Neuronal stem cell (in vitro differentiated cells): ENCODE measurements at regions not wholly inside any gene's neighbourhood (a gene's known extent, or its start where the extent isn't known, plus 50 kb on each side); places are given as distances from the start of the nearest gene placed in this dataset.

Source experiments
- DNase-seq: peaks from one replicate; pipeline ENCODE4 v3.0.0-alpha.2; 2013; ENCODE audit warnings: low spot score
- H2AFZ ChIP-seq: one replicate; pipeline ENCODE4 v1.6.1; 2013; ENCODE audit warnings: mild to moderate bottlenecking, low read length, inconsistent platforms
- H2AK5ac ChIP-seq: 2 replicates; pipeline ENCODE4 v1.6.1; 2013; ENCODE audit warnings: low read depth, mild to moderate bottlenecking, inconsistent platforms, low read length, moderate library complexity, mixed read lengths
- H2BK120ac ChIP-seq: 2 replicates; pipeline ENCODE4 v1.6.1; 2013; ENCODE audit warnings: low read depth, mild to moderate bottlenecking, inconsistent platforms, low read length, moderate library complexity, mixed read lengths
- H2BK12ac ChIP-seq: one replicate; pipeline ENCODE4 v1.6.1; 2013; ENCODE audit warnings: low read length, inconsistent platforms
- H2BK15ac ChIP-seq: 2 replicates; pipeline ENCODE4 v1.6.1; 2013; ENCODE audit warnings: mild to moderate bottlenecking, low read length, inconsistent platforms, mixed read lengths
- H2BK5ac ChIP-seq: one replicate; pipeline ENCODE4 v1.6.1; 2013; ENCODE audit warnings: inconsistent platforms, mild to moderate bottlenecking, low read length, moderate library complexity
- H3K14ac ChIP-seq: one replicate; pipeline ENCODE4 v1.6.1; 2013; ENCODE audit warnings: low read length, inconsistent platforms
- H3K18ac ChIP-seq: 2 replicates; pipeline ENCODE4 v1.6.1; 2013; ENCODE audit warnings: low read length, inconsistent platforms
- H3K23ac ChIP-seq: 2 replicates; pipeline ENCODE4 v1.6.1; 2013; ENCODE audit warnings: low read depth, mild to moderate bottlenecking, mixed read lengths, low read length, inconsistent platforms; ENCODE audit not compliant: poor library complexity
- H3K27ac ChIP-seq: replicated peaks from 3 replicates; pipeline ENCODE4 v1.5.1; 2013; ENCODE audit warnings: low read length, inconsistent platforms
- H3K27me3 ChIP-seq, 3 experiments: 2 replicates each; pipeline ENCODE4 v1.6.1; 2013; ENCODE audit warnings: low read length in 3 of 3, mild to moderate bottlenecking in 2 of 3, inconsistent platforms in 1 of 3, low read depth in 1 of 3, mixed read lengths in 1 of 3, moderate library complexity in 1 of 3; ENCODE audit not compliant: control insufficient read depth in 3 of 3, insufficient read depth in 3 of 3
- H3K36me3 ChIP-seq, 2 donors: replicated peaks in 1 of 2; 2 replicates each; pipeline ENCODE4 v1.6.1; 2013; ENCODE audit warnings: low read length in 2 of 2; ENCODE audit not compliant: control insufficient read depth in 2 of 2, insufficient read depth in 2 of 2
- H3K4ac ChIP-seq: 2 replicates; pipeline ENCODE4 v1.6.1; 2013; ENCODE audit warnings: inconsistent platforms, mild to moderate bottlenecking, low read length, moderate library complexity
- H3K4me1 ChIP-seq, 2 donors: 1 replicate in 1 of 2; 2 replicates in 1 of 2; pipeline ENCODE4 v1.6.1; 2013; ENCODE audit warnings: low read length in 2 of 2, low read depth in 1 of 2; ENCODE audit not compliant: control insufficient read depth in 2 of 2, insufficient read depth in 1 of 2
- H3K4me2 ChIP-seq: one replicate; pipeline ENCODE4 v1.6.1; 2013; ENCODE audit warnings: mild to moderate bottlenecking, low read length, inconsistent platforms; ENCODE audit not compliant: insufficient read depth, poor library complexity, severe bottlenecking
- H3K4me3 ChIP-seq, 2 donors: 2 replicates each; pipeline ENCODE4 v1.5.1; 2013; ENCODE audit warnings: low read length in 2 of 2, mild to moderate bottlenecking in 2 of 2, inconsistent platforms in 1 of 2, moderate library complexity in 1 of 2
- H3K79me1 ChIP-seq: one replicate; pipeline ENCODE4 v1.6.1; 2013; ENCODE audit warnings: low read depth, mild to moderate bottlenecking, inconsistent platforms, low read length, moderate library complexity
- H3K9ac ChIP-seq: one replicate; pipeline ENCODE4 v1.6.1; 2013; ENCODE audit warnings: mild to moderate bottlenecking, low read depth, low read length, inconsistent platforms; ENCODE audit not compliant: poor library complexity
- H3K9me3 ChIP-seq, 2 donors: replicated peaks in 1 of 2; 2 replicates each; pipeline versions ENCODE3 to v1.6.1; 2013; ENCODE audit warnings: low read length in 2 of 2, mild to moderate bottlenecking in 2 of 2, inconsistent platforms in 1 of 2, low read depth in 1 of 2, mixed read lengths in 1 of 2, moderate library complexity in 1 of 2; ENCODE audit not compliant: control insufficient read depth in 2 of 2, insufficient read depth in 1 of 2
- H4K8ac ChIP-seq: one replicate; pipeline ENCODE4 v1.6.1; 2013; ENCODE audit warnings: low read depth, mild to moderate bottlenecking, inconsistent platforms, low read length, moderate library complexity
- H4K91ac ChIP-seq: one replicate; pipeline ENCODE4 v1.6.1; 2013; ENCODE audit warnings: low read length, low read depth, mild to moderate bottlenecking, inconsistent platforms; ENCODE audit not compliant: poor library complexity
- WGBS, 2 donors: extraction: QIAGEN DNeasy Blood & Tissue Kit; methylation state at CpG; one replicate each; pipeline ENCODE4 v1.1.7; 2013; ENCODE audit warnings: missing lambda C conversion rate in 2 of 2, mixed read lengths in 1 of 2; ENCODE audit not compliant: insufficient read length in 2 of 2, insufficient replicate concordance in 1 of 2; ENCODE audit errors: extremely low coverage in 2 of 2; 5-methylcytosine and 5-hydroxymethylcytosine counted together

- H3K4me1 ChIP-seq = no peaks in the 10 kb centered on the region
- no peak for DNase-seq
- H2AK5ac ChIP-seq = no peak overlapping the region
- no peak overlapping the region for H3K4me2 ChIP-seq
- H2BK5ac ChIP-seq = no peak overlapping the region
- H3K18ac ChIP-seq = no peak overlapping the region
- WGBS, 2 donors = no CpG with 5 or more reads among the region's 3 CpGs
- no peak overlapping the region for H3K23ac ChIP-seq
- H3K36me3 ChIP-seq = no peaks in the 10 kb centered on the region
- H3K27ac ChIP-seq = no peak overlapping the region
- no peak overlapping the region for H3K14ac ChIP-seq
- no peaks in the 10 kb centered on the region for H3K27me3 ChIP-seq
- no peak overlapping the region for H3K9ac ChIP-seq
- H3K9me3 ChIP-seq = peaks cover 0 to 3% of the 10 kb centered on the region in 2 donors
- no peak overlapping the region for H2BK15ac ChIP-seq
- H3K79me1 ChIP-seq = no peaks in the 10 kb centered on the region
- H2BK12ac ChIP-seq = no peak overlapping the region
- H2AFZ ChIP-seq = no peak overlapping the region
- no peak overlapping the region for H4K91ac ChIP-seq
- no peak overlapping the region for H2BK120ac ChIP-seq
- H3K4me3 ChIP-seq = no peak overlapping the region
- no peak overlapping the region for H3K4ac ChIP-seq
- H4K8ac ChIP-seq = no peak overlapping the region
These were observed 98.7 kb upstream of the SCN7A start for GRCh38 chr2:166592750-166593149.

GRCh38 chr2:166591226-166591625, 97.2 kb upstream of the SCN7A start:
- Histone ChIP-seq H3K36me3 (no peaks in the 10 kb centered on the region), H3K9ac (no peak overlapping the region), H2BK120ac (no peak overlapping the region), H3K27me3 (no peaks in the 10 kb centered on the region), H3K4me3 (no peak overlapping the region), H3K79me1 (no peaks in the 10 kb centered on the region), H2BK5ac (no peak overlapping the region), H3K4ac (no peak overlapping the region), H3K4me2 (no peak overlapping the region), H3K27ac (no peak overlapping the region), H3K4me1 (no peaks in the 10 kb centered on the region), H2BK12ac (no peak overlapping the region), H3K23ac (no peak overlapping the region), H4K91ac (no peak overlapping the region), H4K8ac (no peak overlapping the region), H3K18ac (no peak overlapping the region), H3K9me3 (no peaks in the 10 kb centered on the region), H3K14ac (no peak overlapping the region), H2AK5ac (no peak overlapping the region), H2AFZ (no peak overlapping the region), H2BK15ac (no peak overlapping the region)
- no CpG with 5 or more reads among the region's 1 CpG for WGBS, 2 donors
- DNase-seq = no peak

GRCh38 chr2:166573391-166573790, 79.3 kb upstream of the SCN7A start:
- peak overlapping the region; percentile 61 for H3K27ac ChIP-seq
- DNase-seq = peak; percentile 17

GRCh38 chr2:166572937-166573336, 78.9 kb upstream of the SCN7A start:
- DNase-seq = no peak
- no peaks in the 10 kb centered on the region for H3K9me3 ChIP-seq
- H3K4me3 ChIP-seq = no peak overlapping the region

More at GRCh38 chr2:166573391-166573790, 79.3 kb upstream of the SCN7A start:
- H3K9me3 ChIP-seq = no peaks in the 10 kb centered on the region
- no peak overlapping the region for H3K4ac ChIP-seq
- H3K9ac ChIP-seq = no peak overlapping the region
- no peak overlapping the region for H4K8ac ChIP-seq
- no peak overlapping the region for H3K4me2 ChIP-seq
- H3K4me1 ChIP-seq = peaks cover 2 to 11% of the 10 kb centered on the region in 2 donors
- H2AFZ ChIP-seq = peak overlapping the region; percentile 77
- no peaks in the 10 kb centered on the region for H3K27me3 ChIP-seq
- H4K91ac ChIP-seq = no peak overlapping the region
- no peak overlapping the region for H3K23ac ChIP-seq
- no peak overlapping the region for H3K18ac ChIP-seq
- no peaks in the 10 kb centered on the region for H3K79me1 ChIP-seq
- H2BK5ac ChIP-seq = no peak overlapping the region
- H3K4me3 ChIP-seq = no peak overlapping the region
- H2AK5ac ChIP-seq = no peak overlapping the region
- H3K36me3 ChIP-seq = no peaks in the 10 kb centered on the region
- H2BK120ac ChIP-seq = no peak overlapping the region
- no peak overlapping the region for H2BK12ac ChIP-seq
- no CpG with 5 or more reads among the region's 3 CpGs for WGBS, 2 donors
- no peak overlapping the region for H2BK15ac ChIP-seq
- H3K14ac ChIP-seq = no peak overlapping the region

More at GRCh38 chr2:166572937-166573336, 78.9 kb upstream of the SCN7A start:
- Histone ChIP-seq H2AFZ (peak overlapping the region; percentile 77), H4K8ac (no peak overlapping the region), H2BK15ac (no peak overlapping the region), H3K4ac (no peak overlapping the region), H2BK120ac (no peak overlapping the region), H3K27ac (no peak overlapping the region), H3K23ac (no peak overlapping the region), H3K36me3 (no peaks in the 10 kb centered on the region), H2AK5ac (no peak overlapping the region), H2BK12ac (no peak overlapping the region), H3K4me2 (no peak overlapping the region), H4K91ac (no peak overlapping the region), H3K14ac (no peak overlapping the region), H3K18ac (no peak overlapping the region), H3K27me3 (no peaks in the 10 kb centered on the region), H3K79me1 (no peaks in the 10 kb centered on the region), H2BK5ac (no peak overlapping the region), H3K4me1 (peaks cover 2 to 11% of the 10 kb centered on the region in 2 donors), H3K9ac (no peak overlapping the region)
